Ishikawa (cell line): ENCODE measurements at regions not wholly inside any gene's neighbourhood (a gene's known extent, or its start where the extent isn't known, plus 50 kb on each side); places are given as distances from the start of the nearest gene placed in this dataset.

Experiments used
- CREB1 ChIP-seq: IDR thresholded peaks from 2 replicates; pipeline ENCODE4 v1.6.1; 2012; ENCODE audit warnings: low read depth
- EGR1 ChIP-seq: IDR thresholded peaks from 2 replicates; pipeline ENCODE4 v1.6.1; 2012
- EP300 ChIP-seq: IDR thresholded peaks from 2 replicates; pipeline ENCODE4 v1.6.1; 2012; ENCODE audit warnings: borderline replicate concordance
- FOXM1 ChIP-seq: IDR thresholded peaks from 2 replicates; pipeline ENCODE4 v1.6.1; 2012; ENCODE audit warnings: low read depth, borderline replicate concordance
- NFIC ChIP-seq: IDR thresholded peaks from 2 replicates; pipeline ENCODE4 v1.6.1; 2012
- RAD21 ChIP-seq: IDR thresholded peaks from 2 replicates; pipeline ENCODE4 v1.6.1; 2012; ENCODE audit warnings: low read depth
- TAF1 ChIP-seq: IDR thresholded peaks from 2 replicates; pipeline ENCODE4 v1.6.1; 2012; ENCODE audit warnings: low read depth, mild to moderate bottlenecking
- TCF12 ChIP-seq: IDR thresholded peaks from 2 replicates; pipeline ENCODE4 v1.6.1; 2012; ENCODE audit warnings: low read depth
- TEAD4 ChIP-seq: IDR thresholded peaks from 2 replicates; pipeline ENCODE4 v1.6.1; 2012
- YY1 ChIP-seq: IDR thresholded peaks from 2 replicates; pipeline ENCODE4 v1.6.1; 2012; ENCODE audit warnings: low read depth
- TF ChIP-seq, protein P1 (sequence below): IDR thresholded peaks from 2 replicates; pipeline ENCODE4 v1.6.1; 2012
- TF ChIP-seq, protein P2 (sequence below): IDR thresholded peaks from 2 replicates; pipeline ENCODE4 v1.6.1; 2012
- TF ChIP-seq, protein P3 (sequence below): IDR thresholded peaks from 2 replicates; pipeline ENCODE4 v1.6.1; 2012; ENCODE audit warnings: low read depth, mild to moderate bottlenecking

DNA sequence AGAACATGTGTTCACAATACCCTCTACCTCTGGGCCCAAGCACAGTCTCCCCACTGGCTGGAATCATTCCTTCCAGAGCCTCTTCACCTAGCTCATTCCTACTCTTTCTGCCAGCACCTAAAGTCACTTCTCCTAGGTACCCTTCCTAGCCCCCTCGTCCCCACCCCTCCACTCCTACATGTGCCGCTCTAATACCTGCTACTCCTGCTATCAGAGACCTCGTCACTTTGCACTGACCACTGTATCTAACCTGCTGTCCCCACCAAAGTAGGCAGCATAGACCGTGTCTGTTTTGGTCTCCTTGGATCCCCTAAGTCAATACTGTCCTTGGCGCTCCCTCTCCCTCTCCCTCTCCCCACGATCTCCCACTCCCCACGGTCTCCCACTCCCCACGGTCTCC, 53.2 kb upstream of the PKDCC start:
- TF ChIP-seq NFIC (no peak), TEAD4 (no peak), TAF1 (no peak), TCF12 (no peak), CREB1 (no peak), EGR1 (no peak), EP300 (no peak), FOXM1 (no peak)
- TF ChIP-seq, protein P1, sequence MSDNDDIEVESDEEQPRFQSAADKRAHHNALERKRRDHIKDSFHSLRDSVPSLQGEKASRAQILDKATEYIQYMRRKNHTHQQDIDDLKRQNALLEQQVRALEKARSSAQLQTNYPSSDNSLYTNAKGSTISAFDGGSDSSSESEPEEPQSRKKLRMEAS: no peak
- TF ChIP-seq, protein P2, sequence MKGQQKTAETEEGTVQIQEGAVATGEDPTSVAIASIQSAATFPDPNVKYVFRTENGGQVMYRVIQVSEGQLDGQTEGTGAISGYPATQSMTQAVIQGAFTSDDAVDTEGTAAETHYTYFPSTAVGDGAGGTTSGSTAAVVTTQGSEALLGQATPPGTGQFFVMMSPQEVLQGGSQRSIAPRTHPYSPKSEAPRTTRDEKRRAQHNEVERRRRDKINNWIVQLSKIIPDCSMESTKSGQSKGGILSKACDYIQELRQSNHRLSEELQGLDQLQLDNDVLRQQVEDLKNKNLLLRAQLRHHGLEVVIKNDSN: no peak
- TF ChIP-seq, protein P3, sequence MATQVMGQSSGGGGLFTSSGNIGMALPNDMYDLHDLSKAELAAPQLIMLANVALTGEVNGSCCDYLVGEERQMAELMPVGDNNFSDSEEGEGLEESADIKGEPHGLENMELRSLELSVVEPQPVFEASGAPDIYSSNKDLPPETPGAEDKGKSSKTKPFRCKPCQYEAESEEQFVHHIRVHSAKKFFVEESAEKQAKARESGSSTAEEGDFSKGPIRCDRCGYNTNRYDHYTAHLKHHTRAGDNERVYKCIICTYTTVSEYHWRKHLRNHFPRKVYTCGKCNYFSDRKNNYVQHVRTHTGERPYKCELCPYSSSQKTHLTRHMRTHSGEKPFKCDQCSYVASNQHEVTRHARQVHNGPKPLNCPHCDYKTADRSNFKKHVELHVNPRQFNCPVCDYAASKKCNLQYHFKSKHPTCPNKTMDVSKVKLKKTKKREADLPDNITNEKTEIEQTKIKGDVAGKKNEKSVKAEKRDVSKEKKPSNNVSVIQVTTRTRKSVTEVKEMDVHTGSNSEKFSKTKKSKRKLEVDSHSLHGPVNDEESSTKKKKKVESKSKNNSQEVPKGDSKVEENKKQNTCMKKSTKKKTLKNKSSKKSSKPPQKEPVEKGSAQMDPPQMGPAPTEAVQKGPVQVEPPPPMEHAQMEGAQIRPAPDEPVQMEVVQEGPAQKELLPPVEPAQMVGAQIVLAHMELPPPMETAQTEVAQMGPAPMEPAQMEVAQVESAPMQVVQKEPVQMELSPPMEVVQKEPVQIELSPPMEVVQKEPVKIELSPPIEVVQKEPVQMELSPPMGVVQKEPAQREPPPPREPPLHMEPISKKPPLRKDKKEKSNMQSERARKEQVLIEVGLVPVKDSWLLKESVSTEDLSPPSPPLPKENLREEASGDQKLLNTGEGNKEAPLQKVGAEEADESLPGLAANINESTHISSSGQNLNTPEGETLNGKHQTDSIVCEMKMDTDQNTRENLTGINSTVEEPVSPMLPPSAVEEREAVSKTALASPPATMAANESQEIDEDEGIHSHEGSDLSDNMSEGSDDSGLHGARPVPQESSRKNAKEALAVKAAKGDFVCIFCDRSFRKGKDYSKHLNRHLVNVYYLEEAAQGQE: no peak

DNA sequence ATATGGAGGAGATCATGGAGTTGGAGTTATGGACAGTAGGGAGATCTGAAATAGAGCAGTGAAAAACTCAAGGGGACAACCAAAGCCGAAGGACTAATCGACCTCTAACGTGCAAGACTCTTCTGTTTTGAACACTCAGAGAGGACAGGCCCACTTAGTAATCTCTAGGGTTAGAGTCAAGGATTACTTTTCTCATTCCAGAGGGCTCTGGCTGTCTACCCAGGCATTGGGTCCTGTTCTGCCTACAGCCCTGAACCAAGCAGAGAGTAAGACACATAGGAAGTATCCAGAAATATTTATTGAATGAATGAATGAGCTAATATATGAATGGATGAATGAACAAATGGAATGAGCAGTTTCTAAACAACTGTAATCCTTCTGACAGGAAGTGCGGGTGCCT, 50.3 kb upstream of the PKDCC start:
- TF ChIP-seq, protein P1: no peak
- TF ChIP-seq, protein P2: no peak
- TF ChIP-seq TCF12: no peak
- TF ChIP-seq CREB1: no peak
- TF ChIP-seq RAD21: no peak
- no peak for TF ChIP-seq YY1
